Skin epidermis (tissue), 12 donors: ENCODE measurements at regions not wholly inside any gene's neighbourhood (a gene's known extent, or its start where the extent isn't known, plus 50 kb on each side); places are given as distances from the start of the nearest gene placed in this dataset.
"Not testable (repeated sequence)": the region's sequence is repeated elsewhere in the genome, so short reads cannot be mapped to it uniquely, and the experiment has no call there.

ENCODE experiments used
- H3K27ac ChIP-seq, 21 experiments: fragments of 200-600 bp; sonication (generic) in 11 of 21; one replicate each; pipeline ENCODE4 v1.5.0; 2020; ENCODE audit warnings: mild to moderate bottlenecking in 3 of 21, inconsistent platforms in 2 of 21, moderate library complexity in 2 of 21
- H3K4me3 ChIP-seq, 7 experiments: fragments of 200-600 bp; sonication (generic) in 2 of 7; one replicate each; pipeline ENCODE4 v1.5.0; 2020; ENCODE audit warnings: inconsistent platforms in 2 of 7, mild to moderate bottlenecking in 2 of 7, moderate library complexity in 1 of 7

DNA sequence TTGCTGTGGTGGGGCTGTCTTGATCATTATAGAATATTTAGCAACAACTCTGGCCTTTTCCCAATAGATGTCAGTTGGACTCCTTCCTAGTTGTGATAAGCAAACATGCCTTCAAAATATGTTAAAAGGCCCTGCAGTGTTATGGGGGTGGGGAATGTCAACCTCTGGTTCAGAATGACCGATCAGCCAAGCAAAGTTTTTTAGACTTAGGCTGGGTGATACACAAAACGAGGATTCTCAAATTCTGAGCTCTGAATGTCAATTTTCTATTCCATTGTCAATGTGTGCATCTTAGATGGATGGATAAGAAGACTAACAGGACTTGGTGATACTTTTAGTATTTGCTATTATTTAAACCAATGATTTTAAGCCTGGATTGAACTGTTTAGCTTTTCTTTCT is 940.0 kb upstream of the GRIA3 start:
- no peak overlapping the region for H3K27ac ChIP-seq
- no peak overlapping the region for H3K4me3 ChIP-seq

DNA sequence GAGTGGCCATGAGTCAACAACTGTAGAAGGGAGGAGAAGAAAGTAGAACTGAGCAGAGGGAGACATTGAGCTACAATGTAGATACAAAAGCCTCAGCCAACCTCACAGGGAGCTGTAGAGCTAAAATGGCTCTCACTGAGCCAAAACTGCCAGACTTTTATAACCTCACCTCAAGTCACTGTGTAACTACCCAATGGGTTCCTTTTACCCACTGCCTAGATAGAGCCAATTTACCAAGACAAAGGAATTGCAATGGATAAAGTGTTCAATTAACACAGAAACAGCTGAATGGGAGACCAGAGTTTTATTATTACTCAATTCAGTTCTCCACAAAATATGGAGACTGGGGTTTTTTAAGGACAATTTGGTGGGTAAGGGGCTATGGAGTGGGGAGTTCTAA is 938.9 kb upstream of the GRIA3 start:
- H3K4me3 ChIP-seq = no peak overlapping the region
- no peak overlapping the region for H3K27ac ChIP-seq

DNA sequence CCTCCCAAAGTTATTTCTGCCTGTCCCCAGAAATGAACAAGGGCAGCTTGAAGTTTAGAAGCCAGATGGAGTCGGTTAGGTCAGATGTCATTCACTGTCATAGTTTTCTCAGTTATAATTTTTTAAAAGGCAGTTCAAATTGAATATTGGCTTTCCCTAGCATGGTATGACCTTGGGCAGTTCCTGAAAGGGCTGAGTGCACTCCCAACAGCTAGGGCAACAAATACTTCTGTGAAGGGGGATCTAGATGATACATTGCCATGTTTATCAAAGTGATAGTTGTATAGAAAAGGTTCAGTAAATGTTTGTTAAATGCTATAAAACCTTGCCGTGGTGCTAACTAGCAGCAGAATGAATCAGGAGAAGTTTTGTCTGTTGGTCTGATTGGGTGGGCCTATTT is 938.1 kb upstream of the GRIA3 start:
- no peak overlapping the region for H3K4me3 ChIP-seq
- H3K27ac ChIP-seq = no peak overlapping the region

DNA sequence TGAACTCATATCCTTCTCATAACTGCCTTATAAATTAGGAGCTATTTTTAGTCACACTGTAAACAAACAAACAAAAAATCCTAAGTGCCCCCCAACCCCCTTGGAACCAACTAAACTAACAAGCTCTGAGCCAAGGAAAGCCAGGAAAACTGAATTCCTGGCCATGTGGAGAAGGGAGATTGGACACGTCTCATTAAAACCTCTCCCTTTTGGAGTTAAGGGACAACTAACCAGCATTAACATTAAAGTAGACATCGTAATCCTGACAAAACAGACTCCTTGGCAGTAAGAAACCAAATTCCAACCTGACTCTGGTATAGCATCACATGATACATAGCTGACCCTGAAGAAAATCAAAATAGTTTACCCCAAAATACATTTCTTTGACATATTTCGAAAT is 937.1 kb upstream of the GRIA3 start:
- Histone ChIP-seq H3K27ac (no peak overlapping the region), H3K4me3 (no peak overlapping the region)

DNA sequence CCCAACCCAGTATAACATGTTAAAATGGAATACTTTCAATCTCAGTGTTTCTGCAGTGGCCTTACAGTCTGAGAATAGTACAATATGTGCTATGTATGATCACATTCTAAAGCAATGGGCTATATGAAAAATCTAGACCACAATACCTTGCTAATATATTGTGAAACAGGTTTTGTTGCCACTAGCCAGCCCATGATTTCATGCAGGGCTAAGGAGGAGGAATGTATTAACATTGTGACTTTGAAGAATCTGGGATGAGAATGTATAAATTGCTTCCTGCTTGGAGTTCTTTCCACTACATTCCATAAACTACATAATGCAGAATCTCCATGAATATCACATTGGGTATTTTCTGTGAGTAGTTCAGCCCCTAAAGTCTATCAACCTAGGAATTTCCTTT is 935.4 kb upstream of the GRIA3 start:
- H3K4me3 ChIP-seq = no peak overlapping the region

DNA sequence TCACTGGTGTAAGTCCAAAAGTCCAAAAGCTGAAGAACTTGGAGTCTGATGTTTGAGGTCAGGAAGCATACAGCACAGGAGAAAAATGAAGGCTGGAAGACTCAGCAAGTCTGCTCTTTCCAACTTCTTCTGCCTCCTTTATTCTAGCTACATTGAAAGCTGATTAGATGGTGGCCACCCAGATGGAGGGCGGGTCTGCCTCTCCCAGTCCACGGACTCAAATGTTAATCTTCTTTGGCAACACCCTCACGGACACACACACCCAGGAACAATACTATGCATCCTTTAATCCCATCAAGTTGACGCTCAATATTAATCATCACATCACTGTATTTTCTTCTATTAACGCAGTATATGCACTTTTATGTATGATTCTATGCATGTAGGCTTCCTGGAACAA is 931.6 kb upstream of the GRIA3 start:
- no peak overlapping the region for H3K4me3 ChIP-seq
- no peak overlapping the region for H3K27ac ChIP-seq

More for the DNA sequence above, 935.4 kb upstream of the GRIA3 start:
- H3K27ac ChIP-seq = no peak overlapping the region

DNA sequence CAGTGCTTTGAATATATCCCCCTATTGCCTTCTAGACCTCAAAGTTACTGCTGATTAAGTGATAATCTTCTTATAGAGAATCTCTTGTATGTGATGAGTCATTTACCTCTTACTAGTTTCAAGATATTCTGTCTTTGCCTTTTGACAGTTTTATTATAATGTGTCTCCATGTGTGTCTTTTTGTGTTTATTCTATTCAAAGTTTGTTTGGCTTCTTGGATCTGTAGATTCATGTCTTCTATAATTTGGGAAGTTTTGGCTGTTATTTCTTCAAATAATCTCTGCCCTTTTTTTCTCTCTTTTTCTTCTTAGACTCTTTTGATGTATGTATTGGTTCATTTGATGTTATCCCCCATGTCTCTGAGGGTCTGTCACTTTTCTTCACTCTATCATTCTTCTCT is 915.7 kb upstream of the GRIA3 start:
- H3K27ac ChIP-seq = no peak overlapping the region
- no peak overlapping the region for H3K4me3 ChIP-seq

DNA sequence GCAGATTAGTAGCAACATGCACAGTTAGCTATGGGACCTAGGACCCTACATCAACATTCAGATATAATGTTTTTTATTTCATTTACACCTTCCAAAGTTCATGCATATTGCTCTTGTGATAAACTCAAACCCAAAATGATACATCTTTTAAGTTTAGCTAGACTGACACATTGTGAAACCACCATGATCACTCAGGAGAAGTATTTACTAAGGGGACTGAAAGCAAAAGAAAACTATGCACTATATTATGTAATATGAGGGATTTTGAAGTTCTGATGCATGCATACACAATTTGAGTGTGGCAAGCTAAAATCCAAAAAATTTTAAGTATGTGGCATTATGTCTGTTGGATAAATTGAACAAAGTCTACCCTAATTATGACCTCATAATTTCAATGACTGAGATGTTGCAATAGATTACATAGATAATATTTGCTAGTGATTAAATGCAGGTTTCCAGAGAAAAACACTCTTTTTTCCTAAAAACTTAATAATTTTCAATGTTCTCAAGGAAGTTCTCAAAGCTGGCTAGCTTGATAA is 914.8 kb upstream of the GRIA3 start:
- no peak overlapping the region for H3K27ac ChIP-seq
- no peak overlapping the region for H3K4me3 ChIP-seq

DNA sequence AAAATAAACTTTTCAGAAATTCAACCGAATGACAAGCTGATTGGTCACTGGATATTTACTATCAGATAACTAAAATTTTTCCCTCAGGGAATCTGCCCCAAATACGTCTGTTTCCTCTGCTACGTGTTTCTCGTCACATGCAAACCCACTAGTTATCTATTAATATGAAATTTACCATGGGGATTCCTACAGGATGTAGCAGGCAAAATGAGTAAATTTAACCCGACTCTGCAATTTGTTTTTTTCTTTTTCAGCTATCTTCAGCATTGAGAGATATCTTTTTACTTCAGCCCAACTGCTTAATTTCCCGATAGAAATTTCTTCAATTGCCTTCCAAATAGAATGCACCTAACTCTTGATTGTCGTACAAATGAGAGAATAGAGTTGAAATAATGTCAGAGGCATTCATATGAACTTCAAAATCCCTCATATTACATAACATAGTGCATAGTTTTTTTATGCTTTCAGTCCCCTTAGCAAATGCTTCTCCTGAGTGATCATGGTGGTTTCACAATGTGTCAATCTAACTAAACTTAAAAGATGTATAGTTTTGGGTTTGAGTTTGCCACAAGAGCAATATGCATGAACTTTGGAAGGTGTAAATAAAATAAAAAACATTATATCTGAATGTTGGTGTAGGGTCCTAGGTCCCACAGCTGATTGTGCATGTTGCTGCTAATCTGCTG is 913.1 kb upstream of the GRIA3 start:
- Histone ChIP-seq H3K4me3 (no peak overlapping the region), H3K27ac (no peak overlapping the region)

DNA sequence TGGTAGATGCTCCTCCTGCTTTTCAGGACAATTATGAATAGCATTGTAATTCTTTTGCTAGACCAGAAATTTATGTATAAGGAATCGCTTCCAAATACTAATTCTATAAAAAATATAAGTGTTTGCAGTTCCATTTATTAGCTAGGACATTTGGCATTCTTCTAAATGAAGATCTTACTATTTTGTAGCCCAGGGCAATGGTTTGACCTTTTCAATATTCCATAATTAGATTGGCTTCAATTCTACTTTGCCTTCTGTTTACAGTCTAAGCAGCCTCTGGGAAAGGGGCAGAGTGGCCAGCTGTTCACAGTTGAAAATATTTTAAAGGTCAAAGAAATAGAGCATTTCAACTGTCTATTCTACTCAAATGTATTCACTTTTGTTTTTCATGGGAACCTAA is 912.1 kb upstream of the GRIA3 start:
- Histone ChIP-seq H3K4me3 (no peak overlapping the region), H3K27ac (no peak overlapping the region)

DNA sequence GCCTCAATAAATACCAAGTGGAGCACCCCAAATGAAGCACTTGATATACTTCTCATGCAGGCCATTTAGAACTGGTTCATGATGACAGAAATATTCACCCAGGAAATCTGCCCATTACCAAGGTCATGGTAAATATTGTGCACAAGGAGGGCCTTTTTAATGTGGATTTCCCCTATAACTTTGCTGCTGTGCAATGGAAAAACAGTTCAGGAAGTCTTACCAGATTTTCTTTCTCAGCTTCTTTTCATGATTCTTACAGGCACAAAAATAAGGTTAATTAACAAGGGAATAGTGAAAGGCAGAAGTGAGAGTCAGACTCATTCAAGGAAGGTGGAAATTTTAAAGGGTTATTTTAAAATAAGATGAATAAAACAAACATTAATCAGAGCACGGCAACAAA is 904.3 kb upstream of the GRIA3 start:
- Histone ChIP-seq H3K4me3 (no peak overlapping the region), H3K27ac (no peak overlapping the region)

DNA sequence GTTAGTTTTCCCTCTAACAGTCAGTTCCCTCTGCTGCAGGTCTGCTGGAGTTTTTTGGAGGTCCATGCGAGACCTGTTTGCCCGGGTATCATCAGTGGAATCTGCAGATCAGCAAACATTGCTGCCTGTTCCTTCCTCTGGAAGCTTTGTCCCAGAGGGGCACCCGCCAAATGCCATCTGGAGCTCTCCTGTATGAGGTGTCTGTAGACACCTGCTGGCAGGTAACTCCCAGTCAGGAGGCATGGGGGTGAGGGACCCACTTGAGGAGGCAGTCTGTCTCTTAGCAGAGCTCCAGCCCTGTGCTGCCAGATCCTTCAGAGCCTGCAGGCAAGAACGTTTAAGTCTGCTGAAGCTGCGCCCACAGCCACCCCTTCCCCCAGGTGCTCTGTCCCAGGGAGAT is 884.3 kb upstream of the GRIA3 start:
- not testable (repeated sequence) for H3K27ac ChIP-seq, H3K4me3 ChIP-seq

DNA sequence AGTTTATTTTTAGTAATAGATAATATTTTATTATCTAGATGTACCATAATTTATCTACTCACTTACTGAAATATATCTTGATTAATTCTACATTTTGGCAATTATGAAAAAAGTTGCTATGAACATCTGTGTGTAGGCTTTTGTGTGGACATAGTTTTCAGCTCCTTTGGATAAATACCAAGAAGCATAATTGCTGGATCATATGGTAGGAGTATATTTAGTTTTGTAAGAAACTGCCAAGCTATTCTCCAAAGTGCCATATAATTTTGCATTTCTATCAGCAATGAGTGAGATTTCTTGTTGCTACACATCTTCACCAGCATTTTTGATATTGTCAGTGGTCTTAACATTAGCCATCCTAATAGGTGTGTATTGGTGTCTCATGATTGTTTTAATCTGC is 882.6 kb upstream of the GRIA3 start:
- no peak overlapping the region for H3K27ac ChIP-seq
- no peak overlapping the region for H3K4me3 ChIP-seq

DNA sequence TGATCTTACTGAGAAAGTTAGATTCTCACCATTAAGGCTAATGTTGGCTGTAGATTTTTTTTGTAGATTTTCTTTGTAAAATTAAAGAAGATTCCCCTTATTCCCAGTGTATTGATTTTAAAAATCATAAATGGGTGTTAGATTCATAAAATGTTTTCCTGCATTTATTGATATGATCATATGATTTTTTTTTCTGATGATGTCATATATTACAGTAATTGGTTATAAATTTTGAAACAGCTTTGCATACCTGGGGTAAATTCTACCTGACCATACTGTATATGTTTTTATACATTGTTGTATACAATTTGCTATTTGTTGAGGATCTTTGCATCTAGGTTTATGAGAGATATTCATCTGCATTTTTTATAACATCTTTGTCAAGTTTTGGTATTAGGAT is 880.3 kb upstream of the GRIA3 start:
- Histone ChIP-seq H3K4me3 (no peak overlapping the region), H3K27ac (no peak overlapping the region)

DNA sequence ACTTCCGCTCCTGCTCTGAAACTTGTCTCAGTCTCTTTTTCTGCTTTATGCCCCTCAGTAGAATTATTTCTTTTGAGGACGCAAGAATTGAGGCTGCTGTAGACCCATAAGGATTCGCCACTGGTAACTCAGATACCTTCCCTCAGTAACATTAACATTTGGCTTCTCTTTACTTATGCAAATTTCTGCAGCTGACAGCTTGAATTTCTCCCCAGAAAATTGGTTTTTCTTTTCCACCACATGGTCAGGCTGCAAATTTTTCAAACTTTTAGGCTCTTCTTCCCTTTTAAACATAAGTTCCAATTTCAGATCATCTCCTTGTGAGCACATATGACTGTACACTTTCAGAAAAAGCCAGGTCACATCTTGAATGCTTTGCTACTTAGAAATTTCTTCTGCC is 839.3 kb upstream of the GRIA3 start:
- no peak overlapping the region for H3K4me3 ChIP-seq
- H3K27ac ChIP-seq = no peak overlapping the region

DNA sequence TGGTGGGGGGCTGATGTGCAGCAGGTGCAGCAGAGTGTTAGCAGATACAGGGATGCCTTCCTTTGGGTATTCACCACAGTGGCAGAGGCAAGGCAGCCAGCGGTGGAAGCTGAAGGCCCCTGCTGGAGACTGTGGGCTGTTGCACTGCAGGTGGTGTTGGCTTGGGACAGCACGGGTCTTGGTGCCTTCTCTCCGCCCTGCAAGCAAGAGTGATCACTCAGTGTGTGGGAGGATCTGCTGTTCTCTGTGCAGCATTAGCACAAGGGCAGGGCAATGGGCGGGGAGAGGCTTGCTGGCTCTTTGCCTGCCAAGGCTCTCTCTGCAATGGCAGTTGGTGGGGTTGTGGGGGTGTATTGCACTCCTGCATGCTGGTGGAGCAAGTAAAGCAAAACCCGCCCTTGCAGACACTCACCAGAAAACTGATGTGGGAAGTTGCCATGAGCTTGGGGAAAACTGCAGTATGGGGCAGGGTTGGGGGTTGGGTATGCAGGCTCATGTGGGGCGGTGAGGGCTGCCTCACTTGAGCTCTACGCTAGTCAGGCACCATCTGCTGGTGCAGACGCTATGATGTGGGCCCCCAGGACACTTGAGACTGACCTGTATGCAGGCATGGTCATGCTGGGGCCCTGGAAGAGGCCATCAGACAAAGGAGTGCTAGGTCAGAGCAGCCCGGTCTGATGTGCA is 820.8 kb upstream of the GRIA3 start:
- no peak overlapping the region for H3K27ac ChIP-seq

DNA sequence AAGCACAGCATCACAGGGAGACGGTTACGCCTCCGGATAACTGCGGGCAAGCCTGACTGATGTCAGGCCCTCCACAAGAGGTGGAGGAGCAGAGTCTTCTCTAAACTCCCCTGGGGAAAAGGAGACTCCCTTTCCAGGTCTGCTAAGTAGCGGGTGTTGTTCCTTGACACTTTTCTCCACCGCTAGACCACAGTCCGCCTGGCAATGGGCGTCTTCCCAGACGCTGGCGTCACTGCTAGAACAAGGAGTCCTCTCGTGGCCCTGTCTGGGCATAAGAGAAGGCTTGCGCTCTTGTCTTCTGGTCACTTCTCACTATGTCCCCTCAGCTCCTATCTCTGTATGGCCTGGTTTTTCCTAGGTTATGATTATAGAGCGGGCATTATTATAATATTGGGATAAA is 808.5 kb upstream of the GRIA3 start:
- H3K27ac ChIP-seq, H3K4me3 ChIP-seq: not testable (repeated sequence)

More for the DNA sequence above, 820.8 kb upstream of the GRIA3 start:
- H3K4me3 ChIP-seq = no peak overlapping the region

DNA sequence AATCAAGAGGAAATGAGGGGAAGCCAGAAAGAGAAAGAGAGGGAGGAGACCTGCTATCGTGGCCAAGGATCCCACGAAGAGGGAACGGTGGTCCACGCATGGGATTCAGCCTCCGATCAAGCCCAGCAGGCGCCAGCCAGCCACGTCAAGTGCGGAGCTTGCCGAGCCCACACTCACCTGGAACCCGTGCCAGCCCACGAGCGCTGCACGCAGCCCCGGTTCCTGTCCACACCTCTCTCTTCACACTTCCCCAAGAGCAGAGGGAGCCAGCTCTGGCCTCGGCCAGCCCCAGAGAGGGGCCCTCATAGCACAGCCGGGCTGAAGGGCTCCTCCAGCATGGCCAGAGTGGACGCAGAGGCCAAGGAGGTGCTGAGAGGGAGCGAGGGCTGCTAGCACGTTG is 795.1 kb upstream of the GRIA3 start:
- Histone ChIP-seq H3K4me3 (no peak overlapping the region), H3K27ac (no peak overlapping the region)

DNA sequence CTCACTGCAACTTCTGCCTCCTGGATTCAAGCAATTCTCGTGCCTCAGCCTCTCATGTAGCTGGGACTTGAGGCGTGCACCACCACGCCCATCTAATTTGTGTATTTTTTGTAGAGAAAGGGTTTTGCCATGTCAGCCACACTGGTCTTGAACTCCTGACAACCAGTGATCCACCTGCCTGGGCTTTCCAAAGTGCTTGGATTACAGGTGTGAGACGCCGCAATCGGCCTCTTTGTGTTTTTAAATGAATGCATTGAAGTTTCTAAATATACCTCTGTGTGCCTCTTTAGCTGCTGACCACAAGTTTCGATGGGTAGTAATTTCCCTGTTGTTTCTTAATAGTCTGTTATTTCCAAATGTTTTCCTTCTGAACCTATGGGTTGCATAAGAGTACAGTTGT is 765.3 kb upstream of the GRIA3 start:
- Histone ChIP-seq H3K27ac (no peak overlapping the region), H3K4me3 (no peak overlapping the region)

DNA sequence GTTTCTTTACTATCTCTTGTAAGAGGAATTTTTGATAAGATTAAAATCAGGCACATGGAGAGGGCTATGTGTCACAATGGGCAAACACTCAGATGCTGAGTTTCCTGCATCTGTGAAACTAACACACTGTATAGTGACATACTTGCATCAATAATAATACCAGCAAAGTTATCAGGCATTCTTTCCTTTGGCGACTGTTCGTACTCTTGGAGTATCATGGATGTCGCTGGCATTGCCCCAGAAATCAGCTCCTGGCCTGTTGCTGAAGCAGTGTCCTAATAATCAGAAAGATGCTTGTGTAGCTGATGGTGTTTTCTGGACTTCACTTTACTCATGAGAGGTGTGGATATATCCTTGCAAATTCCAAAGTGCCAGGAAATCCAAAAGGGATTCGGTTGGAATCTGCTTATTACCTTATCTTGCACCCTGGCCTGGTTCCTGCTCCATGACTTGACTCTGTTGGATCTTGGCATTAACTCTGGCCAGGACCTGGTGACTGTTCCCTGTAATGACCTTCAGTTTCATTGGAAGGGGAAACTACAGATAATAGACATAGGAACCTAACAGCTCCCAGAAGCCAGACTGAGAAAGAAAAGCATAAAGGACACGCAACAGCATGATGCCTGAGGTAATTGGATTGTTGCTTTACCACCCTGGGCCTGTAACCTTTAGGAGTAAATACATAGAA is 762.5 kb upstream of the GRIA3 start:
- Histone ChIP-seq H3K4me3 (no peak overlapping the region), H3K27ac (no peak overlapping the region)

DNA sequence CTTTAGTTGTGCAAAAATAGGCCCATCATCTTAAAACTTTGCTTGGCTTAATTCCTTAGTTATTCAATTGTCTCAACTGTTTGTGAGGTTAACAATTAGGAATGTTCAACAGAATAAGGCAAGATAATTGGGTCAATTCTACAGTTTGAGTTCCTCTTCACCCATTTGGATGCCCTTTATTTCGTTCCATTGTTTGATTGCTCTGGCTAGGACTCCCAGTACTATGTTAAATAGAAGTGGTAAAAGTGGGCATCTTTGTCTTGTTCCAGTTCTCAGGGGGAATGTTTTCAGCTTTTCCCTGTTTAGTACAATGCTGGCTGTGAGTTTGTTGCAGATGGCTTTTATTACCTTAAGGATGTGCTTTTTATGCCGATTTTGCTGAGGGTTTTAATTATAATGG is 761.5 kb upstream of the GRIA3 start:
- no peak overlapping the region for H3K27ac ChIP-seq
- H3K4me3 ChIP-seq = no peak overlapping the region
